ENCODE measurements at regions not wholly inside any gene's neighbourhood (a gene's known extent, or its start where the extent isn't known, plus 50 kb on each side); places are given as distances from the start of the nearest gene placed in this dataset.

DNA sequence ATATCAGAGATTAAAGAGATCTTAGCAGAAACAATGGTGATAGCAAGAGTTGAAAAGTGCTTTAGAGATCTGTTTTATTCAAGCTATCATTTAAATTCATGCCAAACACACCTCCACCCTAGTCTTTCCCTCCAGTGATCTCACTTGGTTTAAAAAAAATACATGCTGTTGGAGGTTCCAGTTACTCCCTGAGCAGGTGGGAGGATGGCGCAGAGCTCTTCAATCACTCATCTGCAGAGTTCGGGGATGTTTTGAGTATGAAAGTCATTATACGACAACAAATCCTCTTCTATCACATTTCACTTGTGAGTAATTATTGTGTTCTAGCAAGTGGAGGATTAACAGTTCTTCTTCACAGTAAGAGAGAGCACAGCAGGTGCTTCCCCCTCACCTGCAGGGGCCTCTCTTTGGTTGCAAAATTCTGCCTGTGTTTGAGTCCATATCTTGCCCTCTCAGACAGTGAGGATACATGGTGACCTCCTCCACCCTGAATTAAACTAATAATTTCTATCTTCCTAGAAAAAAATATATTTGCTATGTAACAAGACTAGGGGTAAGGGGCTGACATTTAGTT, 376.7 kb downstream of the LIG4 start:
- TF ChIP-seq, protein P1, sequence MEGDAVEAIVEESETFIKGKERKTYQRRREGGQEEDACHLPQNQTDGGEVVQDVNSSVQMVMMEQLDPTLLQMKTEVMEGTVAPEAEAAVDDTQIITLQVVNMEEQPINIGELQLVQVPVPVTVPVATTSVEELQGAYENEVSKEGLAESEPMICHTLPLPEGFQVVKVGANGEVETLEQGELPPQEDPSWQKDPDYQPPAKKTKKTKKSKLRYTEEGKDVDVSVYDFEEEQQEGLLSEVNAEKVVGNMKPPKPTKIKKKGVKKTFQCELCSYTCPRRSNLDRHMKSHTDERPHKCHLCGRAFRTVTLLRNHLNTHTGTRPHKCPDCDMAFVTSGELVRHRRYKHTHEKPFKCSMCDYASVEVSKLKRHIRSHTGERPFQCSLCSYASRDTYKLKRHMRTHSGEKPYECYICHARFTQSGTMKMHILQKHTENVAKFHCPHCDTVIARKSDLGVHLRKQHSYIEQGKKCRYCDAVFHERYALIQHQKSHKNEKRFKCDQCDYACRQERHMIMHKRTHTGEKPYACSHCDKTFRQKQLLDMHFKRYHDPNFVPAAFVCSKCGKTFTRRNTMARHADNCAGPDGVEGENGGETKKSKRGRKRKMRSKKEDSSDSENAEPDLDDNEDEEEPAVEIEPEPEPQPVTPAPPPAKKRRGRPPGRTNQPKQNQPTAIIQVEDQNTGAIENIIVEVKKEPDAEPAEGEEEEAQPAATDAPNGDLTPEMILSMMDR (IDR thresholded peaks at IDR 0.05) = no peak
- no peak for TF ChIP-seq POLR2A (IDR thresholded peaks at IDR 0.05)
